ENCODE measurements at regions not wholly inside any gene's neighbourhood (a gene's known extent, or its start where the extent isn't known, plus 50 kb on each side); places are given as distances from the start of the nearest gene placed in this dataset.
"Not testable (repeated sequence)": the region's sequence is repeated elsewhere in the genome, so short reads cannot be mapped to it uniquely, and the experiment has no call there.

GRCh38 chr16:10262377-10263132 is 80.3 kb upstream of the GRIN2A start:
- no peak for DNase-seq (ENCODE audit: insufficient read length, low spot score)
- no peak for TF ChIP-seq CTCF (IDR thresholded peaks at IDR 0.05; ENCODE audit: insufficient read depth, missing control alignments)
- no peak for FAIRE-seq

GRCh38 chr16:10265770-10266615 is 83.8 kb upstream of the GRIN2A start:
- TF ChIP-seq CTCF (IDR thresholded peaks at IDR 0.05; ENCODE audit: insufficient read depth, missing control alignments), result no peak
- no peak for FAIRE-seq
- DNase-seq (ENCODE audit: insufficient read length, low spot score), result no peak

- TF ChIP-seq CTCF (IDR thresholded peaks at IDR 0.05; ENCODE audit: insufficient read depth, missing control alignments), result no peak
- no peak for DNase-seq (ENCODE audit: insufficient read length, low spot score)
- no peak for FAIRE-seq
These were observed 84.6 kb upstream of the GRIN2A start for GRCh38 chr16:10266809-10267208.

GRCh38 chr16:10269632-10270031 is 87.4 kb upstream of the GRIN2A start:
- DNase-seq (ENCODE audit: insufficient read length, low spot score) (no peak), FAIRE-seq (no peak)
- no peak for TF ChIP-seq CTCF (IDR thresholded peaks at IDR 0.05; ENCODE audit: insufficient read depth, missing control alignments)

GRCh38 chr16:10272250-10272854 is 90.1 kb upstream of the GRIN2A start:
- not testable (repeated sequence) for FAIRE-seq; DNase-seq (ENCODE audit: insufficient read length, low spot score)

GRCh38 chr16:10275214-10275996 is 93.2 kb upstream of the GRIN2A start:
- not testable (repeated sequence) for DNase-seq (ENCODE audit: insufficient read length, low spot score); FAIRE-seq

- FAIRE-seq, result no peak
- TF ChIP-seq CTCF (IDR thresholded peaks at IDR 0.05; ENCODE audit: insufficient read depth, missing control alignments), result no peak
- DNase-seq (ENCODE audit: insufficient read length, low spot score), result no peak
These were observed 95.4 kb upstream of the GRIN2A start for GRCh38 chr16:10277597-10277996.

All from D721Med (cell line).